Mesenchymal stem cell (in vitro differentiated cells and primary cell): ENCODE measurements at regions not wholly inside any gene's neighbourhood (a gene's known extent, or its start where the extent isn't known, plus 50 kb on each side); places are given as distances from the start of the nearest gene placed in this dataset.

Experiments
- DNase-seq: peaks from one replicate; pipeline ENCODE4 v3.0.0-alpha.2; 2013
- H2AFZ ChIP-seq: one replicate; pipeline ENCODE4 v1.6.1; 2013; ENCODE audit warnings: low read depth, mild to moderate bottlenecking, control low read depth, inconsistent platforms, low read length, moderate library complexity
- H2AK5ac ChIP-seq: 2 replicates; pipeline ENCODE4 v1.6.1; 2013; ENCODE audit warnings: low read length, moderate library complexity, mild to moderate bottlenecking, inconsistent platforms; ENCODE audit not compliant: severe bottlenecking
- H2BK120ac ChIP-seq: one replicate; pipeline ENCODE4 v1.6.1; 2013; ENCODE audit warnings: low read depth, mild to moderate bottlenecking, inconsistent platforms, low read length, moderate library complexity
- H2BK12ac ChIP-seq, 2 experiments: one replicate each; pipeline ENCODE4 v1.6.1; 2013; ENCODE audit warnings: inconsistent platforms in 2 of 2, low read length in 2 of 2, mild to moderate bottlenecking in 2 of 2, moderate library complexity in 2 of 2, control low read depth in 1 of 2
- H2BK15ac ChIP-seq: one replicate; pipeline ENCODE4 v1.6.1; 2013; ENCODE audit warnings: mild to moderate bottlenecking, low read depth, inconsistent platforms; ENCODE audit not compliant: poor library complexity, severe bottlenecking
- H2BK5ac ChIP-seq: 2 replicates; pipeline ENCODE4 v1.6.1; 2013; ENCODE audit warnings: low read depth, mild to moderate bottlenecking, low read length, control low read depth, inconsistent platforms; ENCODE audit not compliant: poor library complexity, severe bottlenecking
- H3K14ac ChIP-seq, 2 experiments: one replicate each; pipeline ENCODE4 v1.6.1; 2013; ENCODE audit warnings: inconsistent platforms in 2 of 2, low read length in 2 of 2, control low read depth in 1 of 2, mild to moderate bottlenecking in 1 of 2, moderate library complexity in 1 of 2
- H3K18ac ChIP-seq, 2 experiments: one replicate each; pipeline ENCODE4 v1.6.1; 2013; ENCODE audit warnings: inconsistent platforms in 2 of 2, low read length in 2 of 2, control low read depth in 1 of 2, low read depth in 1 of 2, mild to moderate bottlenecking in 1 of 2
- H3K23ac ChIP-seq, 2 experiments: one replicate each; pipeline ENCODE4 v1.6.1; 2013; ENCODE audit warnings: inconsistent platforms in 2 of 2, low read length in 2 of 2, mild to moderate bottlenecking in 2 of 2, moderate library complexity in 2 of 2, control low read depth in 1 of 2
- H3K27ac ChIP-seq: 2 replicates; pipeline ENCODE4 v1.5.1; 2013; ENCODE audit warnings: mild to moderate bottlenecking, moderate library complexity, low read length, control low read depth, inconsistent platforms; ENCODE audit not compliant: poor library complexity, severe bottlenecking
- H3K27me3 ChIP-seq, 2 experiments: 2 replicates each; pipeline versions ENCODE4 v1.6.1 to v1.7.0; 2013; ENCODE audit warnings: low read length in 2 of 2, mild to moderate bottlenecking in 2 of 2, moderate library complexity in 2 of 2, control low read depth in 1 of 2, inconsistent platforms in 1 of 2; ENCODE audit not compliant: control insufficient read depth in 1 of 2, insufficient read depth in 1 of 2
- H3K36me3 ChIP-seq, 2 experiments: 2 replicates each; pipeline versions ENCODE4 v1.6.1 to v1.7.0; 2013; ENCODE audit warnings: low read length in 2 of 2, control low read depth in 1 of 2, inconsistent platforms in 1 of 2, low read depth in 1 of 2, mild to moderate bottlenecking in 1 of 2; ENCODE audit not compliant: insufficient read depth in 2 of 2, control insufficient read depth in 1 of 2
- H3K4ac ChIP-seq, 2 experiments: one replicate each; pipeline ENCODE4 v1.6.1; 2013; ENCODE audit warnings: inconsistent platforms in 2 of 2, low read length in 2 of 2, mild to moderate bottlenecking in 2 of 2, moderate library complexity in 2 of 2, control low read depth in 1 of 2, low read depth in 1 of 2
- H3K4me1 ChIP-seq: 2 replicates; pipeline ENCODE4 v1.6.1; 2013; ENCODE audit warnings: low read depth, low read length, control low read depth; ENCODE audit not compliant: control insufficient read depth, insufficient read depth
- H3K4me2 ChIP-seq: 2 replicates; pipeline ENCODE4 v1.6.1; 2013; ENCODE audit warnings: low read length, mild to moderate bottlenecking, inconsistent platforms; ENCODE audit not compliant: poor library complexity, severe bottlenecking
- H3K4me3 ChIP-seq, 2 experiments: 2 replicates each; pipeline versions ENCODE4 v1.5.1 to v1.7.0; 2013; ENCODE audit warnings: low read length in 2 of 2, mild to moderate bottlenecking in 2 of 2, control low read depth in 1 of 2, low read depth in 1 of 2; ENCODE audit not compliant: insufficient read depth in 1 of 2
- H3K79me1 ChIP-seq: replicated peaks from 2 replicates; pipeline ENCODE4 v1.6.1; 2013; ENCODE audit warnings: mild to moderate bottlenecking, control low read depth, low read length, inconsistent platforms; ENCODE audit not compliant: poor library complexity, severe bottlenecking
- H3K9ac ChIP-seq: 2 replicates; pipeline ENCODE4 v1.7.0; 2013; ENCODE audit warnings: mild to moderate bottlenecking, low read length, moderate library complexity
- H3K9me3 ChIP-seq: 2 replicates; pipeline ENCODE4 v1.7.0; 2013; ENCODE audit warnings: mild to moderate bottlenecking, low read length; ENCODE audit not compliant: control insufficient read depth
- H4K8ac ChIP-seq: one replicate; pipeline ENCODE4 v1.6.1; 2013; ENCODE audit warnings: inconsistent platforms, mild to moderate bottlenecking, low read length, moderate library complexity
- H4K91ac ChIP-seq: one replicate; pipeline ENCODE4 v1.6.1; 2013; ENCODE audit warnings: mild to moderate bottlenecking, low read length, inconsistent platforms
- WGBS: methylation state at CpG from one replicate; pipeline ENCODE4 v1.1.7; 2013; ENCODE audit warnings: mixed read lengths; 5-methylcytosine and 5-hydroxymethylcytosine counted together

DNA sequence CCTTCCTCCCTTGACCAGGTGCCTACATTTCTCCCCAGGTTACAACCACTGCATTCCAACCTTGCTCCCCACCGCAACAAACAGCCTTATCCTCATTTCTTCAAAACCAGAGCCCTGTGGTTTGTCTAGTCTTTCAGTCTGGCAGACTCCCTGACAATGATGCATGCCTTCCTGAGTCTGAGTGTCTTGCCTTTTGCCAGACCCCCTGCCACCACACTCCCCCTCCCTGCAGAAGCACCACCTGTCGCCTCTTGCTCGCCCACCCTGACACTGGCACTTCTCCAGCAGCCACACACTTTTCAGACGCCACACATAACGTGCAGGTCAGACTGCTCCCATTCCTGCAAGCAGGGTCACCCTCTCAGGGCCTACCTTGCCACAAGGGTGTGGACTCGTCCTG, 349.2 kb upstream of the NOCT start:
- Histone ChIP-seq H3K27me3 (no peaks in the 10 kb centered on the region), H2BK15ac (no peak overlapping the region), H3K4me2 (no peak overlapping the region), H3K4me1 (peaks cover 16% of the 10 kb centered on the region), H3K14ac (peak overlapping the region in 1 of 2 experiments; percentile 79), H2BK5ac (no peak overlapping the region), H3K4ac (no peak overlapping the region), H3K36me3 (no peaks in the 10 kb centered on the region), H2AK5ac (peak overlapping the region; percentile 7), H2BK120ac (no peak overlapping the region), H2BK12ac (no peak overlapping the region), H3K9ac (no peak overlapping the region), H4K8ac (no peak overlapping the region), H3K27ac (no peak overlapping the region), H3K9me3 (no peaks in the 10 kb centered on the region), H2AFZ (no peak overlapping the region), H3K23ac (no peak overlapping the region), H3K4me3 (no peak overlapping the region), H3K18ac (no peak overlapping the region), H3K79me1 (no peaks in the 10 kb centered on the region), H4K91ac (no peak overlapping the region)
- no peak for DNase-seq
- WGBS, result 92% methylated on average over 6 of the region's 6 CpGs

GRCh38 chr4:138665851-138666250, 349.7 kb upstream of the NOCT start:
- Histone ChIP-seq H2BK15ac (no peak overlapping the region), H3K27ac (no peak overlapping the region), H3K4me2 (no peak overlapping the region), H2BK5ac (no peak overlapping the region), H4K8ac (no peak overlapping the region), H2BK12ac (no peak overlapping the region), H3K79me1 (no peaks in the 10 kb centered on the region), H3K27me3 (no peaks in the 10 kb centered on the region), H3K14ac (no peak overlapping the region), H3K9me3 (no peaks in the 10 kb centered on the region), H3K4me3 (no peak overlapping the region), H3K9ac (no peak overlapping the region), H2AK5ac (no peak overlapping the region), H4K91ac (no peak overlapping the region), H3K23ac (no peak overlapping the region), H3K18ac (no peak overlapping the region), H2BK120ac (no peak overlapping the region), H2AFZ (no peak overlapping the region), H3K4ac (no peak overlapping the region), H3K36me3 (no peaks in the 10 kb centered on the region), H3K4me1 (peaks cover 13% of the 10 kb centered on the region)
- no peak for DNase-seq
- WGBS, result 95% methylated on average over 4 of the region's 4 CpGs

DNA sequence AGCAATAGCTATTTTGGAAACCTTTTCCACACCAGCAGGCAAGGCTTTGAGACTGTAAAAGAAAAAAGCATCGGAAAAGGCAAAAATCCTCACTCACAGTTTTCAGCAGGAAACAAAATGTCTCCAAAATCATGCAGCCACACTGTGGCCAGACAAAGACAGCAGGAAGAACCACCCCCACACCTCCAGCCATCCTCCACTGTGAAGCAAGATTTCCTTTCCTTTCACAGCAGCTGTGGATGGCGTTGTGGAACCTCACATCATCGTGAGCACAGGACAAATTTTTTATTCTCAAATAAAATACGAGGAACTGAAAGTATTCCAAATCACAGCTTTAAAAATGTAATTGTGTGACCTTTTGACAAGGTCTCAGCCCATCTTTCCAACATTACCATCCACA, 351.7 kb upstream of the NOCT start:
- no peak overlapping the region for H2AK5ac ChIP-seq
- no peak overlapping the region for H3K4me3 ChIP-seq
- WGBS, result 95% methylated on average over 4 of the region's 4 CpGs
- no peak overlapping the region for H2BK12ac ChIP-seq
- no peak overlapping the region for H3K23ac ChIP-seq
- no peak overlapping the region for H4K8ac ChIP-seq
- H3K4me2 ChIP-seq, result no peak overlapping the region
- no peaks in the 10 kb centered on the region for H3K79me1 ChIP-seq
- H2BK15ac ChIP-seq, result no peak overlapping the region
- no peaks in the 10 kb centered on the region for H3K27me3 ChIP-seq
- H3K4ac ChIP-seq, result no peak overlapping the region
- no peak overlapping the region for H2BK5ac ChIP-seq
- DNase-seq, result no peak
- no peak overlapping the region for H4K91ac ChIP-seq
- no peaks in the 10 kb centered on the region for H3K36me3 ChIP-seq
- no peak overlapping the region for H3K27ac ChIP-seq
- no peaks in the 10 kb centered on the region for H3K9me3 ChIP-seq
- no peak overlapping the region for H3K18ac ChIP-seq
- H3K4me1 ChIP-seq, result peaks cover 13% of the 10 kb centered on the region
- no peak overlapping the region for H2AFZ ChIP-seq
- no peak overlapping the region for H3K14ac ChIP-seq
- H2BK120ac ChIP-seq, result no peak overlapping the region
- no peak overlapping the region for H3K9ac ChIP-seq

GRCh38 chr4:138659812-138660316, 355.7 kb upstream of the NOCT start:
- H3K23ac ChIP-seq, result no peak overlapping the region
- no peak overlapping the region for H2BK5ac ChIP-seq
- H3K79me1 ChIP-seq, result no peaks in the 10 kb centered on the region
- H3K14ac ChIP-seq, result no peak overlapping the region
- H2BK15ac ChIP-seq, result no peak overlapping the region
- no peak overlapping the region for H3K4me2 ChIP-seq
- no peak for DNase-seq
- 80% methylated on average over 6 of the region's 6 CpGs for WGBS
- peak overlapping the region; percentile 69 for H2AK5ac ChIP-seq
- H2AFZ ChIP-seq, result no peak overlapping the region
- H3K18ac ChIP-seq, result no peak overlapping the region
- no peak overlapping the region for H3K9ac ChIP-seq
- H3K4ac ChIP-seq, result no peak overlapping the region
- H3K4me3 ChIP-seq, result no peak overlapping the region
- H3K9me3 ChIP-seq, result no peaks in the 10 kb centered on the region
- no peak overlapping the region for H4K91ac ChIP-seq
- no peaks in the 10 kb centered on the region for H3K36me3 ChIP-seq
- no peak overlapping the region for H2BK120ac ChIP-seq
- H3K27ac ChIP-seq, result no peak overlapping the region
- H3K27me3 ChIP-seq, result no peaks in the 10 kb centered on the region
- H3K4me1 ChIP-seq, result peaks cover 9% of the 10 kb centered on the region
- no peak overlapping the region for H4K8ac ChIP-seq
- no peak overlapping the region for H2BK12ac ChIP-seq
